Astrocyte (in vitro differentiated cells and primary cell): ENCODE measurements at regions not wholly inside any gene's neighbourhood (a gene's known extent, or its start where the extent isn't known, plus 50 kb on each side); places are given as distances from the start of the nearest gene placed in this dataset.

Source experiments
- CTCF ChIP-seq: IDR thresholded peaks from 2 replicates; pipeline ENCODE4 v1.5.1; 2011; ENCODE audit warnings: low read depth, mild to moderate bottlenecking, inconsistent platforms, low read length, moderate library complexity; ENCODE audit not compliant: insufficient read depth
- EZH2 ChIP-seq: IDR thresholded peaks from 2 replicates; pipeline ENCODE4 v1.6.1; 2012; ENCODE audit warnings: mild to moderate bottlenecking, low read length, inconsistent platforms; ENCODE audit not compliant: insufficient read depth

GRCh38 chr2:129759472-129760010 is 219.9 kb upstream of the RAB6C start:
- TF ChIP-seq EZH2 (no peak), CTCF (no peak)
